HEK293 (cell line): ENCODE measurements at regions not wholly inside any gene's neighbourhood (a gene's known extent, or its start where the extent isn't known, plus 50 kb on each side); places are given as distances from the start of the nearest gene placed in this dataset.

Experiments used
- CTCF ChIA-PET: fragments of 350-600 bp; formaldehyde crosslinking; extraction: SDS; loops from one replicate; lab custom pipeline; 2021; ENCODE audit warnings: antibody characterized with exemption; lab: Yijun Ruan, JAX
- POLR2A ChIA-PET: fragments of 300-600 bp; formaldehyde crosslinking; extraction: SDS; loops from one replicate; lab custom pipeline; 2020; ENCODE audit warnings: antibody characterized with exemption, inconsistent platforms; lab: Yijun Ruan, JAX
- H3K27ac ChIP-seq: fragments of 200-500 bp; sonication (Bioruptor generic); 2 replicates; pipeline ENCODE4 v1.5.1; 2014; ENCODE audit warnings: low read depth, low read length, control low read depth, inconsistent platforms; ENCODE audit errors: extremely low read depth
- H3K36me3 ChIP-seq, 2 experiments: fragments of 200-500 bp in 1 of 2; sonication (Bioruptor generic) in 1 of 2; 1 replicate in 1 of 2; 2 replicates in 1 of 2; pipeline ENCODE4 v1.5.1; 2014 to 2017; ENCODE audit warnings: inconsistent platforms in 2 of 2, low read length in 2 of 2; ENCODE audit not compliant: control insufficient read depth in 2 of 2, insufficient read depth in 1 of 2
- H3K4me1 ChIP-seq: fragments of 200-500 bp; sonication (Bioruptor generic); 2 replicates; pipeline ENCODE4 v1.5.1; 2014; ENCODE audit warnings: mild to moderate bottlenecking, low read length, inconsistent platforms; ENCODE audit not compliant: control insufficient read depth, insufficient read depth
- H3K4me3 ChIP-seq: 2 replicates; pipeline ENCODE4 v1.5.1; 2011; ENCODE audit warnings: low read depth, mild to moderate bottlenecking, control low read depth, low read length, moderate library complexity
- H3K9me3 ChIP-seq: fragments of 200-500 bp; sonication (Bioruptor generic); 2 replicates; pipeline ENCODE4 v1.5.1; 2014; ENCODE audit warnings: low read depth, low read length, inconsistent platforms; ENCODE audit not compliant: control insufficient read depth, insufficient read depth
- GLI2 ChIP-seq: fragments of 450-650 bp; formaldehyde crosslinking; IDR thresholded peaks from 2 replicates; pipeline ENCODE4; 2017; ENCODE audit warnings: missing biosample characterization, missing genetic modification characterization, low read depth, borderline replicate concordance
- SP7 ChIP-seq: fragments of 450-650 bp; formaldehyde crosslinking; IDR thresholded peaks from 2 replicates; pipeline ENCODE4 v1.5.1; 2016; ENCODE audit warnings: missing biosample characterization, missing genetic modification characterization
- ZBTB21 ChIP-seq: fragments of 450-650 bp; formaldehyde crosslinking; IDR thresholded peaks from 2 replicates; pipeline ENCODE4 v1.5.1; 2017; ENCODE audit warnings: missing biosample characterization, missing genetic modification characterization
- ZBTB8A ChIP-seq: fragments of 450-650 bp; formaldehyde crosslinking; IDR thresholded peaks from 2 replicates; pipeline ENCODE4 v1.5.1; 2016; ENCODE audit warnings: missing biosample characterization, missing genetic modification characterization
- ZFP41 ChIP-seq: fragments of 450-650 bp; formaldehyde crosslinking; IDR thresholded peaks from 2 replicates; pipeline ENCODE4 v1.5.1; 2016; ENCODE audit warnings: missing biosample characterization, missing genetic modification characterization, borderline replicate concordance
- ZNF132 ChIP-seq: fragments of 450-650 bp; formaldehyde crosslinking; IDR thresholded peaks from 2 replicates; pipeline ENCODE4 v1.5.1; 2017; ENCODE audit warnings: missing biosample characterization, missing genetic modification characterization, borderline replicate concordance
- ZNF157 ChIP-seq: fragments of 450-650 bp; formaldehyde crosslinking; IDR thresholded peaks from 2 replicates; pipeline ENCODE4 v1.5.1; 2016; ENCODE audit warnings: missing biosample characterization, missing genetic modification characterization
- ZNF184 ChIP-seq: fragments of 450-650 bp; IDR thresholded peaks from 2 replicates; pipeline ENCODE4 v1.5.1; 2018; ENCODE audit warnings: missing biosample characterization, mild to moderate bottlenecking, missing genetic modification characterization
- ZNF19 ChIP-seq: fragments of 450-650 bp; formaldehyde crosslinking; IDR thresholded peaks from 2 replicates; pipeline ENCODE4; 2016; ENCODE audit warnings: missing biosample characterization, missing genetic modification characterization, low read depth
- ZNF202 ChIP-seq: fragments of 450-650 bp; formaldehyde crosslinking; IDR thresholded peaks from 2 replicates; pipeline ENCODE4 v1.5.1; 2016; ENCODE audit warnings: missing biosample characterization, missing genetic modification characterization, borderline replicate concordance
- ZNF214 ChIP-seq: fragments of 450-650 bp; formaldehyde crosslinking; IDR thresholded peaks from 2 replicates; pipeline ENCODE4 v1.5.1; 2017; ENCODE audit warnings: missing biosample characterization, mild to moderate bottlenecking, missing genetic modification characterization, borderline replicate concordance
- ZNF221 ChIP-seq: fragments of 450-650 bp; formaldehyde crosslinking; IDR thresholded peaks from 2 replicates; pipeline ENCODE4 v1.5.1; 2017; ENCODE audit warnings: missing biosample characterization, missing genetic modification characterization, borderline replicate concordance
- ZNF223 ChIP-seq: fragments of 450-650 bp; formaldehyde crosslinking; IDR thresholded peaks from 2 replicates; pipeline ENCODE4 v1.5.1; 2016; ENCODE audit warnings: missing biosample characterization, missing genetic modification characterization
- ZNF248 ChIP-seq: fragments of 450-650 bp; formaldehyde crosslinking; IDR thresholded peaks from 2 replicates; pipeline ENCODE4 v1.5.1; 2017; ENCODE audit warnings: missing biosample characterization, missing genetic modification characterization
- ZNF335 ChIP-seq: fragments of 450-650 bp; formaldehyde crosslinking; conservative IDR thresholded peaks from 2 replicates; pipeline ENCODE4 v1.5.1; 2016; ENCODE audit warnings: missing biosample characterization, missing genetic modification characterization
- ZNF510 ChIP-seq: fragments of 450-650 bp; formaldehyde crosslinking; IDR thresholded peaks from 2 replicates; pipeline ENCODE4 v1.5.1; 2018; ENCODE audit warnings: mild to moderate bottlenecking, missing genetic modification characterization, missing biosample characterization; ENCODE audit not compliant: insufficient replicate concordance
- ZNF544 ChIP-seq: fragments of 450-650 bp; formaldehyde crosslinking; IDR thresholded peaks from 2 replicates; pipeline ENCODE4 v1.5.0; 2017; ENCODE audit warnings: missing biosample characterization, missing genetic modification characterization
- ZNF558 ChIP-seq: fragments of 450-650 bp; formaldehyde crosslinking; IDR thresholded peaks from 2 replicates; pipeline ENCODE4 v1.5.1; 2016; ENCODE audit warnings: missing biosample characterization, missing genetic modification characterization
- ZNF585B ChIP-seq: fragments of 450-650 bp; formaldehyde crosslinking; IDR thresholded peaks from 2 replicates; pipeline ENCODE4 v1.5.1; 2016; ENCODE audit warnings: missing biosample characterization, missing genetic modification characterization
- ZNF629 ChIP-seq: fragments of 450-650 bp; formaldehyde crosslinking; IDR thresholded peaks from 2 replicates; pipeline ENCODE4 v1.5.1; 2017; ENCODE audit warnings: missing biosample characterization, missing genetic modification characterization
- ZNF670 ChIP-seq: fragments of 450-650 bp; formaldehyde crosslinking; IDR thresholded peaks from 2 replicates; pipeline ENCODE4 v1.5.1; 2016; ENCODE audit warnings: missing biosample characterization, missing genetic modification characterization, low read depth
- ZNF677 ChIP-seq: fragments of 450-650 bp; IDR thresholded peaks from 2 replicates; pipeline ENCODE4 v1.5.0; 2018; ENCODE audit warnings: missing biosample characterization, mild to moderate bottlenecking, missing genetic modification characterization, moderate library complexity
- ZNF843 ChIP-seq: fragments of 450-650 bp; formaldehyde crosslinking; IDR thresholded peaks from 2 replicates; pipeline ENCODE4 v1.5.1; 2016; ENCODE audit warnings: missing biosample characterization, missing genetic modification characterization
- TF ChIP-seq, protein P1 (sequence below): fragments of 450-650 bp; formaldehyde crosslinking; IDR thresholded peaks from 2 replicates; pipeline ENCODE4 v1.5.1; 2016; ENCODE audit warnings: missing biosample characterization, missing genetic modification characterization
- TF ChIP-seq, protein P2 (sequence below): fragments of 450-650 bp; formaldehyde crosslinking; IDR thresholded peaks from 2 replicates; pipeline ENCODE4 v1.5.1; 2017; ENCODE audit warnings: missing biosample characterization, missing genetic modification characterization
- TF ChIP-seq, protein P3 (sequence below): IDR thresholded peaks from 2 replicates; pipeline ENCODE4 v1.6.1; 2011; ENCODE audit warnings: mild to moderate bottlenecking, low read depth, low read length, borderline replicate concordance
- TF ChIP-seq, protein P4 (sequence below): fragments of 450-650 bp; formaldehyde crosslinking; optimal IDR thresholded peaks from 2 replicates; pipeline ENCODE3; 2016; ENCODE audit warnings: missing biosample characterization, mild to moderate bottlenecking, missing genetic modification characterization

DNA sequence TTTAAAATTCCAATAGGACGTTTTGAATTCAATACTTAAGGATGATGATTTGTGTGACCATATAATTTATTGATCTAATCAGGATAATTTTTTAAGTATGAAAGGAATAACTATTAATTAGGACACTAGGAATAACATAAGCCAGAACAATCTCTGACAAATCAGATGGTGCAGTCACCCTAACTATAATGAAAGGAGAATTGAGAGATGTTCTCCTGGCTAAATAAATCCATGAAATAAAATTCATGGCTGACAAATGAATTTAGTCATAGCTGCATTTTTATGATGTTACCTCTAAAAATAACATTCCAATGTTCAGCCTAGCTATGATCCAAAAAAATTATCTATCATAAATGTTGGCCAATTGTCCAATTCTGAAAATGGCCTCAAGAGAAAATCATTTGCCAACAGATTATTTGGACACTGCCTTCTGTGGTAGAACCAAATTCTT lies 190.6 kb upstream of the NEIL3 start:
- no peak overlapping the region for H3K27ac ChIP-seq
- no peak for TF ChIP-seq ZNF132
- TF ChIP-seq ZNF843 (tag by site-specific recombination), result no peak
- TF ChIP-seq ZNF629 (tag by site-specific recombination), result no peak
- TF ChIP-seq, protein P1, sequence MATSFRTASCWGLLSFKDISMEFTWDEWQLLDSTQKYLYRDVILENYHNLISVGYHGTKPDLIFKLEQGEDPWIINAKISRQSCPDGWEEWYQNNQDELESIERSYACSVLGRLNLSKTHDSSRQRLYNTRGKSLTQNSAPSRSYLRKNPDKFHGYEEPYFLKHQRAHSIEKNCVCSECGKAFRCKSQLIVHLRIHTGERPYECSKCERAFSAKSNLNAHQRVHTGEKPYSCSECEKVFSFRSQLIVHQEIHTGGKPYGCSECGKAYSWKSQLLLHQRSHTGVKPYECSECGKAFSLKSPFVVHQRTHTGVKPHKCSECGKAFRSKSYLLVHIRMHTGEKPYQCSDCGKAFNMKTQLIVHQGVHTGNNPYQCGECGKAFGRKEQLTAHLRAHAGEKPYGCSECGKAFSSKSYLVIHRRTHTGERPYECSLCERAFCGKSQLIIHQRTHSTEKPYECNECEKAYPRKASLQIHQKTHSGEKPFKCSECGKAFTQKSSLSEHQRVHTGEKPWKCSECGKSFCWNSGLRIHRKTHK (tag by site-specific recombination), result no peak
- no peak for TF ChIP-seq ZNF221 (tag by site-specific recombination)
- no peak for TF ChIP-seq ZNF223 (tag by site-specific recombination)
- TF ChIP-seq ZNF214, result no peak
- TF ChIP-seq ZNF248, result no peak
- TF ChIP-seq ZNF157, result no peak
- no peak for TF ChIP-seq ZFP41
- TF ChIP-seq ZNF335 (tag by site-specific recombination), result no peak
- TF ChIP-seq ZBTB8A, result no peak
- TF ChIP-seq, protein P2, sequence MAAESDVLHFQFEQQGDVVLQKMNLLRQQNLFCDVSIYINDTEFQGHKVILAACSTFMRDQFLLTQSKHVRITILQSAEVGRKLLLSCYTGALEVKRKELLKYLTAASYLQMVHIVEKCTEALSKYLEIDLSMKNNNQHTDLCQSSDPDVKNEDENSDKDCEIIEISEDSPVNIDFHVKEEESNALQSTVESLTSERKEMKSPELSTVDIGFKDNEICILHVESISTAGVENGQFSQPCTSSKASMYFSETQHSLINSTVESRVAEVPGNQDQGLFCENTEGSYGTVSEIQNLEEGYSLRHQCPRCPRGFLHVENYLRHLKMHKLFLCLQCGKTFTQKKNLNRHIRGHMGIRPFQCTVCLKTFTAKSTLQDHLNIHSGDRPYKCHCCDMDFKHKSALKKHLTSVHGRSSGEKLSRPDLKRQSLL (tag by site-specific recombination), result no peak
- no peak for TF ChIP-seq SP7 (tag by site-specific recombination)
- H3K4me3 ChIP-seq, result no peak overlapping the region

DNA sequence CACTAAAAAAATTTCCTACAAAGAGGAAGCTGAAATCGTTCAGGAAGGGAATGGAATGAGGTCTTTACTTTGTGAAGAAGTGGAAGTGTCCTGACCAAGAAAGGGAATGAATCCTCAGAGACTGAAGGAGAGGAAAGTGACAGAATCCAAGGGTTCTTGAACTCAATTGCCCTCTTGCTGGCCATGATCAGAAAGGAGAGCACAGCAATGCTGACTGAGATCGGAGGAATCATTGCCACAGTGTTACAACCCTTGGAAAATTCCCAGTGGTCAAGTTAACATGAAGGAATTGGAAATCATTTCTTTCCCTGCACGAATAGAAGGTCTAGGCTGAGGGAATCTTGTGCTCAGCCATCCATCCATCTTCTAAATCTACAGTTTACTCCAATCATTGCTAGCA lies 190.0 kb upstream of the NEIL3 start:
- CTCF ChIA-PET, result no interaction called here
- Histone ChIP-seq H3K9me3 (no peaks in the 10 kb centered on the region), H3K36me3 (no peaks in the 10 kb centered on the region), H3K4me1 (no peaks in the 10 kb centered on the region), H3K4me3 (no peak overlapping the region), H3K27ac (no peak overlapping the region)
- TF ChIP-seq, protein P3, sequence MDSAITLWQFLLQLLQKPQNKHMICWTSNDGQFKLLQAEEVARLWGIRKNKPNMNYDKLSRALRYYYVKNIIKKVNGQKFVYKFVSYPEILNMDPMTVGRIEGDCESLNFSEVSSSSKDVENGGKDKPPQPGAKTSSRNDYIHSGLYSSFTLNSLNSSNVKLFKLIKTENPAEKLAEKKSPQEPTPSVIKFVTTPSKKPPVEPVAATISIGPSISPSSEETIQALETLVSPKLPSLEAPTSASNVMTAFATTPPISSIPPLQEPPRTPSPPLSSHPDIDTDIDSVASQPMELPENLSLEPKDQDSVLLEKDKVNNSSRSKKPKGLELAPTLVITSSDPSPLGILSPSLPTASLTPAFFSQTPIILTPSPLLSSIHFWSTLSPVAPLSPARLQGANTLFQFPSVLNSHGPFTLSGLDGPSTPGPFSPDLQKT, result no peak
- no peak for TF ChIP-seq ZNF670
- POLR2A ChIA-PET, result no interaction called here

More for the DNA sequence above, 190.6 kb upstream of the NEIL3 start:
- Histone ChIP-seq H3K4me1 (no peaks in the 10 kb centered on the region), H3K9me3 (no peaks in the 10 kb centered on the region), H3K36me3 (no peaks in the 10 kb centered on the region)
- ChIA-PET CTCF (no interaction called here), POLR2A (no interaction called here)

DNA sequence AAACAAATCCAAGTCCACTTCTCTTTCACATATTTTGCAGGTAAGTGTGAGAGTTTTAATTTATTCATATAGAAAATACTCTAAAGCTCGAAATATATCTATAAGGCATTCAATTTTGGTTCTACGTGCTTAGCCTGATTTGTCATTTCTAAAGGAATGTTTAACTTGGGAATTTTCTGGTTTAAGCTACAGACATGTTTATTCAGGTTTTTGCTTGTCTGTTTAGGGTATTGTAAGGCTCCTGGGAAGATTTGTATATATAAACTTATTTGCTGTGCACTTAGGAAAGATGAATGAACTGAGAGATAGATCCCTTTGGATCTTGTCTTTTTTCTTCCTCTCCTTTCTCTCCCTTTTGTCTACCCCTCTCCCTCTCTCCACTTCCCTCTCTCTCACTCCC lies 185.9 kb upstream of the NEIL3 start:
- no peaks in the 10 kb centered on the region for H3K9me3 ChIP-seq
- no peak overlapping the region for H3K27ac ChIP-seq
- no peak for TF ChIP-seq ZBTB21 (tag by site-specific recombination)
- no peak for TF ChIP-seq ZNF677
- TF ChIP-seq ZNF510 (tag by site-specific recombination), result no peak
- TF ChIP-seq, protein P4, sequence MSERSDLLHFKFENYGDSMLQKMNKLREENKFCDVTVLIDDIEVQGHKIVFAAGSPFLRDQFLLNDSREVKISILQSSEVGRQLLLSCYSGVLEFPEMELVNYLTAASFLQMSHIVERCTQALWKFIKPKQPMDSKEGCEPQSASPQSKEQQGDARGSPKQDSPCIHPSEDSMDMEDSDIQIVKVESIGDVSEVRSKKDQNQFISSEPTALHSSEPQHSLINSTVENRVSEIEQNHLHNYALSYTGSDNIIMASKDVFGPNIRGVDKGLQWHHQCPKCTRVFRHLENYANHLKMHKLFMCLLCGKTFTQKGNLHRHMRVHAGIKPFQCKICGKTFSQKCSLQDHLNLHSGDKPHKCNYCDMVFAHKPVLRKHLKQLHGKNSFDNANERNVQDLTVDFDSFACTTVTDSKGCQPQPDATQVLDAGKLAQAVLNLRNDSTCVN, result no peak
- TF ChIP-seq ZNF629 (tag by site-specific recombination), result no peak
- no peak for TF ChIP-seq GLI2
- no peak for TF ChIP-seq ZNF558
- no peak for TF ChIP-seq ZNF585B (tag by site-specific recombination)
- TF ChIP-seq ZNF202 (tag by site-specific recombination), result no peak
- TF ChIP-seq ZNF184, result no peak
- no peak for TF ChIP-seq ZNF19
- TF ChIP-seq ZNF544 (tag by site-specific recombination), result no peak
- no peaks in the 10 kb centered on the region for H3K4me1 ChIP-seq
- H3K4me3 ChIP-seq, result no peak overlapping the region
- H3K36me3 ChIP-seq, result no peaks in the 10 kb centered on the region
- POLR2A ChIA-PET, result no interaction called here
- CTCF ChIA-PET, result interaction anchor here (0.6 kb wide), 1 partner anchor 783 kb away, joined by 3 read pairs; no protein-coding TSS in a partner anchor
